ENCODE measurements at regions not wholly inside any gene's neighbourhood (a gene's known extent, or its start where the extent isn't known, plus 50 kb on each side); places are given as distances from the start of the nearest gene placed in this dataset.

DNA sequence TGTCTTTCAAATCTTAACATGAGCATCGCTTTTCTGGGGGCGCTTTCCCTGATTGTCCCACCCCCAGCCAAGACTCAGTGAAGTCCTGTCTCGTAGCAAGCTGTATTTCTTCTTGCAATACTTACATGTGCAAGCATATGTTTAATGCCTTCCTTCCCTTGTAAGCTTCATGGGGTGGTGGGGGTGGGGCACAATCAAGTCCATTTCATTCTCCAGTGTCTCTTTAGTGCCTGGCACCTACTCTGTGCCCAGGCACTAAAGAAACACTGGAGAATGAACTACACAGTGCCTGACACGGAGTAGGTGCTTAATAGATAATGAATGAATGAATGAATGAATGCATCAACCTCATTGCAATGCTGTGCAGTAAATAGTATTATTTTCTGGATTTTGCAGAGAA lies 143.1 kb downstream of the PLPP3 start:
- TF ChIP-seq EZH2 (IDR thresholded peaks at IDR 0.05; ENCODE audit: insufficient read depth, poor library complexity, severe bottlenecking) (no peak), EZH2phosphoT487 (IDR thresholded peaks at IDR 0.05; ENCODE audit: insufficient read depth, low read depth) (no peak)
